ENCODE measurements at regions not wholly inside any gene's neighbourhood (a gene's known extent, or its start where the extent isn't known, plus 50 kb on each side); places are given as distances from the start of the nearest gene placed in this dataset.

GRCh38 chr5:68161156-68161555 is 54.4 kb upstream of the PIK3R1 start:
- H4K12ac ChIP-seq (ENCODE audit: low read depth, low read length) = no peak overlapping the region
- H3K14ac ChIP-seq (ENCODE audit: low read length) = no peak overlapping the region
- DNase-seq = peak in 1 of 2 donors; percentile 41
- no peak overlapping the region for H2BK12ac ChIP-seq (ENCODE audit: low read length)
- no peaks in the 10 kb centered on the region for H3K27me3 ChIP-seq (ENCODE audit: insufficient read depth, low read length)
- no peak overlapping the region for H2BK5ac ChIP-seq (ENCODE audit: low read depth, low read length, poor library complexity)
- H3K4me2 ChIP-seq (ENCODE audit: low read length) = no peak overlapping the region
- no peak overlapping the region for H4K8ac ChIP-seq (ENCODE audit: low read depth, low read length)
- no peak overlapping the region for H3K4ac ChIP-seq (ENCODE audit: low read depth, low read length)
- no peak overlapping the region for H2AK5ac ChIP-seq (ENCODE audit: low read length)
- no peak overlapping the region for H3K23ac ChIP-seq (ENCODE audit: low read length)
- no peak overlapping the region for H2BK120ac ChIP-seq (ENCODE audit: insufficient read depth, low read length, poor library complexity)
- H3K4me3 ChIP-seq (ENCODE audit: low read depth, low read length) = no peak overlapping the region
- peaks cover 2% of the 10 kb centered on the region for H3K79me1 ChIP-seq (ENCODE audit: low read length)
- no peak overlapping the region for H3K18ac ChIP-seq (ENCODE audit: low read length)
- H3K4me1 ChIP-seq (ENCODE audit: control insufficient read depth in 1 of 2, insufficient read depth in 2 of 2, low read length in 2 of 2) = peaks cover 0 to 2% of the 10 kb centered on the region in 2 experiments
- no peak overlapping the region for H2AFZ ChIP-seq (ENCODE audit: insufficient read depth, low read length, poor library complexity)
- H4K91ac ChIP-seq (ENCODE audit: low read depth, low read length) = no peak overlapping the region
- no peaks in the 10 kb centered on the region for H3K9me3 ChIP-seq (ENCODE audit: insufficient read depth, low read depth, low read length)
- no peaks in the 10 kb centered on the region for H3K79me2 ChIP-seq (ENCODE audit: control insufficient read depth, insufficient read depth, low read length, poor library complexity)
- no CpG with 5 or more reads among the region's 3 CpGs for WGBS (ENCODE audit: extremely low coverage, insufficient coverage, insufficient read length)
- no peak overlapping the region for H3K9ac ChIP-seq (ENCODE audit: low read length)
- no peaks in the 10 kb centered on the region for H3K36me3 ChIP-seq (ENCODE audit: control insufficient read depth in 1 of 2, insufficient read depth in 2 of 2, low read length in 2 of 2)
- no peak overlapping the region for H3K27ac ChIP-seq (ENCODE audit: low read depth, low read length)

DNA sequence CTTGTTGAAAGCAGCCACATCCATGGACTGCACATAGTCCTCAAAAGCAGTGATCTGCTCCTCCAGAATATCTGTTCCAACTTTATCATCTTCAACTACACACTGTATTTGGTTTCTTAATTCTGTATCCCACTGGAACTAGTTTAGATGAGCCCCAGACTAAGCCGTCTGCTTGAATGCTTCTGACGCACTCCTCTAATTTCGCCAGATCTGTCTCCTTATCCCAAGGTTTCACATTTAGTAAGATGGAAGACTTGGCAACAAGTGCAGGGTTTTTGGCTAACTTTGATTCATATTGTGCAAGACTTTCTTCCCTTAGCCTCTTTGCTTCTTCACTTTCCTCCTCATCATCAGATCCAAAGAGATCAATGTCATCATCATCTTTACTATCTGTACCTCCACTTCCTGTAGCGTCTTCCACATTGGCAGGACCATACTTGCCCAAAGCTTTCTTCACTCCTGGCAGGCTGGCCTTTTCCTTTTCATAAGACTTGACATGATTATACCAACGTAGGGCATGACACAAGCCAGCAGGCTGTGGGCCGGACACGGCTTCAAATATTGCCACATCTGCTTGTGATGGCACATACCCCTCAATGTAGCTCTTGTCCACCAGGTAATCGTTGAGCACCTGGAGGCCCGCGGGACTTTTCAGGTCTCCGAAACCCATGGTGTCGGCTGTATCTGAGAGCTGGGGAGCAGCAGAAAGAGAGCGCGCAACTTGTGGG is 56.2 kb upstream of the PIK3R1 start:
- H3K36me3 ChIP-seq (ENCODE audit: control insufficient read depth in 1 of 2, insufficient read depth in 2 of 2, low read length in 2 of 2) = no peaks in the 10 kb centered on the region
- H3K27me3 ChIP-seq (ENCODE audit: insufficient read depth, low read length) = no peaks in the 10 kb centered on the region
- H3K4ac ChIP-seq (ENCODE audit: low read depth, low read length) = no peak overlapping the region
- H4K91ac ChIP-seq (ENCODE audit: low read depth, low read length) = no peak overlapping the region
- peaks cover 2% of the 10 kb centered on the region for H3K79me1 ChIP-seq (ENCODE audit: low read length)
- no peak overlapping the region for H2AK5ac ChIP-seq (ENCODE audit: low read length)
- no peak overlapping the region for H3K27ac ChIP-seq (ENCODE audit: low read depth, low read length)
- no peak overlapping the region for H3K14ac ChIP-seq (ENCODE audit: low read length)
- H3K9ac ChIP-seq (ENCODE audit: low read length) = no peak overlapping the region
- no peak overlapping the region for H2BK120ac ChIP-seq (ENCODE audit: insufficient read depth, low read length, poor library complexity)
- no peak overlapping the region for H3K4me2 ChIP-seq (ENCODE audit: low read length)
- no peak overlapping the region for H2BK12ac ChIP-seq (ENCODE audit: low read length)
- H3K9me3 ChIP-seq (ENCODE audit: insufficient read depth, low read depth, low read length) = no peaks in the 10 kb centered on the region
- H4K8ac ChIP-seq (ENCODE audit: low read depth, low read length) = no peak overlapping the region
- H2BK5ac ChIP-seq (ENCODE audit: low read depth, low read length, poor library complexity) = no peak overlapping the region
- H3K4me1 ChIP-seq (ENCODE audit: control insufficient read depth in 1 of 2, insufficient read depth in 2 of 2, low read length in 2 of 2) = peaks cover 0 to 2% of the 10 kb centered on the region in 2 experiments
- H4K12ac ChIP-seq (ENCODE audit: low read depth, low read length) = no peak overlapping the region
- H3K18ac ChIP-seq (ENCODE audit: low read length) = no peak overlapping the region
- WGBS (ENCODE audit: extremely low coverage, insufficient coverage, insufficient read length) = no CpG with 5 or more reads among the region's 14 CpGs
- no peaks in the 10 kb centered on the region for H3K79me2 ChIP-seq (ENCODE audit: control insufficient read depth, insufficient read depth, low read length, poor library complexity)
- H3K4me3 ChIP-seq (ENCODE audit: low read depth, low read length) = no peak overlapping the region
- DNase-seq = no peak
- no peak overlapping the region for H3K23ac ChIP-seq (ENCODE audit: low read length)
- no peak overlapping the region for H2AFZ ChIP-seq (ENCODE audit: insufficient read depth, low read length, poor library complexity)

DNA sequence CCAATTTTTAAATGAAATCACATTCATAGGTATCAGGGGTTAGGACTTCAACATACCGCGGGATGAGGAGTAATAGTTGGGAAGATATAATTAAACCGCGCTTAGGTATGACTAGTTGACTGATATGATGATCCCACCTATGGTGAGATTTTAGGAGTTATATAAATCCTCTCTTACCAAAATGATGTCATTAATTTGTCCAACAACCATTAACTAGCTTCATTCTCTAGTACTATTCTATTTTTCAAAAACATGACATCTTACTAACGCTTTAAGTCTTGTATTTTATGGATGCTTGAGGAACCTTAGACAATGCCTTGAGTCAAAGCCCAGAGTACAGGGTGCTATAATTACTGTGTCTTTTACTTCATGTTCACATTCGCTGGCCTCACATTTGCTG is 59.6 kb upstream of the PIK3R1 start:
- H4K91ac ChIP-seq (ENCODE audit: low read depth, low read length) = no peak overlapping the region
- no peaks in the 10 kb centered on the region for H3K36me3 ChIP-seq (ENCODE audit: control insufficient read depth in 1 of 2, insufficient read depth in 2 of 2, low read length in 2 of 2)
- H4K8ac ChIP-seq (ENCODE audit: low read depth, low read length) = no peak overlapping the region
- no peaks in the 10 kb centered on the region for H3K79me1 ChIP-seq (ENCODE audit: low read length)
- H3K23ac ChIP-seq (ENCODE audit: low read length) = no peak overlapping the region
- no peak overlapping the region for H3K18ac ChIP-seq (ENCODE audit: low read length)
- H2BK5ac ChIP-seq (ENCODE audit: low read depth, low read length, poor library complexity) = no peak overlapping the region
- no peak overlapping the region for H3K4me3 ChIP-seq (ENCODE audit: low read depth, low read length)
- H3K4me1 ChIP-seq (ENCODE audit: control insufficient read depth in 1 of 2, insufficient read depth in 2 of 2, low read length in 2 of 2) = no peaks in the 10 kb centered on the region
- no peaks in the 10 kb centered on the region for H3K27me3 ChIP-seq (ENCODE audit: insufficient read depth, low read length)
- no CpG with 5 or more reads among the region's 6 CpGs for WGBS (ENCODE audit: extremely low coverage, insufficient coverage, insufficient read length)
- H3K9me3 ChIP-seq (ENCODE audit: insufficient read depth, low read depth, low read length) = no peaks in the 10 kb centered on the region
- H4K12ac ChIP-seq (ENCODE audit: low read depth, low read length) = no peak overlapping the region
- no peak overlapping the region for H3K4me2 ChIP-seq (ENCODE audit: low read length)
- no peak overlapping the region for H2BK12ac ChIP-seq (ENCODE audit: low read length)
- H2BK120ac ChIP-seq (ENCODE audit: insufficient read depth, low read length, poor library complexity) = no peak overlapping the region
- H2AK5ac ChIP-seq (ENCODE audit: low read length) = no peak overlapping the region
- no peak overlapping the region for H3K9ac ChIP-seq (ENCODE audit: low read length)
- DNase-seq = no peak
- no peak overlapping the region for H2AFZ ChIP-seq (ENCODE audit: insufficient read depth, low read length, poor library complexity)
- H3K4ac ChIP-seq (ENCODE audit: low read depth, low read length) = no peak overlapping the region
- H3K27ac ChIP-seq (ENCODE audit: low read depth, low read length) = no peak overlapping the region
- H3K14ac ChIP-seq (ENCODE audit: low read length) = no peak overlapping the region
- H3K79me2 ChIP-seq (ENCODE audit: control insufficient read depth, insufficient read depth, low read length, poor library complexity) = no peaks in the 10 kb centered on the region

- Histone ChIP-seq H2BK5ac (ENCODE audit: low read depth, low read length, poor library complexity) (no peak overlapping the region), H3K4ac (ENCODE audit: low read depth, low read length) (no peak overlapping the region), H3K14ac (ENCODE audit: low read length) (no peak overlapping the region), H3K4me3 (ENCODE audit: low read depth, low read length) (no peak overlapping the region), H3K9me3 (ENCODE audit: insufficient read depth, low read depth, low read length) (no peaks in the 10 kb centered on the region), H3K27ac (ENCODE audit: low read depth, low read length) (no peak overlapping the region), H3K79me1 (ENCODE audit: low read length) (no peaks in the 10 kb centered on the region), H4K91ac (ENCODE audit: low read depth, low read length) (no peak overlapping the region), H3K18ac (ENCODE audit: low read length) (no peak overlapping the region), H3K27me3 (ENCODE audit: insufficient read depth, low read length) (no peaks in the 10 kb centered on the region), H3K4me1 (ENCODE audit: control insufficient read depth in 1 of 2, insufficient read depth in 2 of 2, low read length in 2 of 2) (no peaks in the 10 kb centered on the region), H3K79me2 (ENCODE audit: control insufficient read depth, insufficient read depth, low read length, poor library complexity) (no peaks in the 10 kb centered on the region), H4K8ac (ENCODE audit: low read depth, low read length) (no peak overlapping the region), H3K9ac (ENCODE audit: low read length) (no peak overlapping the region), H2AK5ac (ENCODE audit: low read length) (no peak overlapping the region), H2BK120ac (ENCODE audit: insufficient read depth, low read length, poor library complexity) (no peak overlapping the region), H2BK12ac (ENCODE audit: low read length) (no peak overlapping the region), H3K23ac (ENCODE audit: low read length) (no peak overlapping the region), H4K12ac (ENCODE audit: low read depth, low read length) (no peak overlapping the region), H2AFZ (ENCODE audit: insufficient read depth, low read length, poor library complexity) (no peak overlapping the region), H3K4me2 (ENCODE audit: low read length) (no peak overlapping the region), H3K36me3 (ENCODE audit: control insufficient read depth in 1 of 2, insufficient read depth in 2 of 2, low read length in 2 of 2) (no peaks in the 10 kb centered on the region)
- WGBS (ENCODE audit: extremely low coverage, insufficient coverage, insufficient read length) = no CpG with 5 or more reads among the region's 9 CpGs
- DNase-seq = no peak
These were observed 61.3 kb upstream of the PIK3R1 start for GRCh38 chr5:68154119-68154857.
